ENCODE measurements at regions not wholly inside any gene's neighbourhood (a gene's known extent, or its start where the extent isn't known, plus 50 kb on each side); places are given as distances from the start of the nearest gene placed in this dataset.

GRCh38 chr15:62248277-62248984, 83.3 kb upstream of the C2CD4B start:
- Histone ChIP-seq H3K27ac (ENCODE audit: low read depth, low read length) (no peak overlapping the region), H4K20me1 (ENCODE audit: insufficient read depth, low read length) (no peaks in the 10 kb centered on the region), H3K4me3 (ENCODE audit: insufficient read depth, low read depth, low read length) (no peak overlapping the region), H3K27me3 (ENCODE audit: insufficient read depth, low read length) (no peaks in the 10 kb centered on the region), H3K36me3 (ENCODE audit: insufficient read depth, low read length) (no peaks in the 10 kb centered on the region), H3K4me2 (ENCODE audit: low read length) (no peak overlapping the region), H3K9ac (ENCODE audit: low read length) (no peak overlapping the region), H3K4me1 (ENCODE audit: insufficient read depth, low read length) (no peaks in the 10 kb centered on the region), H2AFZ (ENCODE audit: low read depth, low read length) (no peak overlapping the region), H3K79me2 (ENCODE audit: insufficient read depth, low read length) (no peaks in the 10 kb centered on the region), H3K9me3 (ENCODE audit: insufficient read depth, low read depth, low read length) (no peaks in the 10 kb centered on the region)
- Mint-ChIP-seq H3K9me3 (ENCODE audit: unreplicated experiment) (peaks cover 10% of the 10 kb centered on the region), H3K36me3 (ENCODE audit: low read depth, unreplicated experiment) (peaks cover 4% of the 10 kb centered on the region), H3K27me3 (ENCODE audit: low read depth, unreplicated experiment) (peaks cover 50% of the 10 kb centered on the region), H3K4me3 (ENCODE audit: unreplicated experiment) (no peak overlapping the region), H3K27ac (ENCODE audit: unreplicated experiment) (no peak overlapping the region), H3K4me1 (ENCODE audit: low read depth, unreplicated experiment) (peaks cover 4% of the 10 kb centered on the region)
- DNase-seq (ENCODE audit: low read depth) (no peak), FAIRE-seq (no peak)
- TF ChIP-seq CTCF (IDR thresholded peaks at IDR 0.05; ENCODE audit: insufficient read depth, low read depth, low read length) (no peak), EZH2 (IDR thresholded peaks at IDR 0.05; ENCODE audit: insufficient read depth, low read length) (no peak)

- Mint-ChIP-seq H3K9me3 (ENCODE audit: unreplicated experiment) (peaks cover 10% of the 10 kb centered on the region), H3K27ac (ENCODE audit: unreplicated experiment) (no peak overlapping the region), H3K4me1 (ENCODE audit: low read depth, unreplicated experiment) (peaks cover 4% of the 10 kb centered on the region), H3K36me3 (ENCODE audit: low read depth, unreplicated experiment) (peaks cover 4% of the 10 kb centered on the region), H3K27me3 (ENCODE audit: low read depth, unreplicated experiment) (peaks cover 59% of the 10 kb centered on the region), H3K4me3 (ENCODE audit: unreplicated experiment) (no peak overlapping the region)
- no peak for DNase-seq (ENCODE audit: low read depth)
- Histone ChIP-seq H3K9me3 (ENCODE audit: insufficient read depth, low read depth, low read length) (no peaks in the 10 kb centered on the region), H3K9ac (ENCODE audit: low read length) (no peak overlapping the region), H3K4me3 (ENCODE audit: insufficient read depth, low read depth, low read length) (no peak overlapping the region), H3K27me3 (ENCODE audit: insufficient read depth, low read length) (peaks cover 6% of the 10 kb centered on the region), H3K36me3 (ENCODE audit: insufficient read depth, low read length) (no peaks in the 10 kb centered on the region), H3K79me2 (ENCODE audit: insufficient read depth, low read length) (no peaks in the 10 kb centered on the region), H3K27ac (ENCODE audit: low read depth, low read length) (no peak overlapping the region), H3K4me1 (ENCODE audit: insufficient read depth, low read length) (no peaks in the 10 kb centered on the region), H4K20me1 (ENCODE audit: insufficient read depth, low read length) (no peaks in the 10 kb centered on the region), H2AFZ (ENCODE audit: low read depth, low read length) (no peak overlapping the region), H3K4me2 (ENCODE audit: low read length) (no peak overlapping the region)
- TF ChIP-seq EZH2 (IDR thresholded peaks at IDR 0.05; ENCODE audit: insufficient read depth, low read length) (no peak), CTCF (IDR thresholded peaks at IDR 0.05; ENCODE audit: insufficient read depth, low read depth, low read length) (no peak)
- FAIRE-seq: no peak
These were observed 84.4 kb upstream of the C2CD4B start for GRCh38 chr15:62249501-62249900.

- H3K9ac ChIP-seq (ENCODE audit: low read length): no peak overlapping the region
- H3K4me1 ChIP-seq (ENCODE audit: insufficient read depth, low read length): no peaks in the 10 kb centered on the region
- Mint-ChIP-seq H3K9me3 (ENCODE audit: unreplicated experiment) (peaks cover 14% of the 10 kb centered on the region), H3K36me3 (ENCODE audit: low read depth, unreplicated experiment) (peaks cover 7% of the 10 kb centered on the region), H3K27me3 (ENCODE audit: low read depth, unreplicated experiment) (peaks cover 60% of the 10 kb centered on the region), H3K4me3 (ENCODE audit: unreplicated experiment) (no peak overlapping the region), H3K27ac (ENCODE audit: unreplicated experiment) (peak overlapping the region; percentile 66), H3K4me1 (ENCODE audit: low read depth, unreplicated experiment) (peaks cover 4% of the 10 kb centered on the region)
- H4K20me1 ChIP-seq (ENCODE audit: insufficient read depth, low read length): no peaks in the 10 kb centered on the region
- no peak overlapping the region for H3K27ac ChIP-seq (ENCODE audit: low read depth, low read length)
- no peaks in the 10 kb centered on the region for H3K36me3 ChIP-seq (ENCODE audit: insufficient read depth, low read length)
- H3K4me2 ChIP-seq (ENCODE audit: low read length): no peak overlapping the region
- no peak for FAIRE-seq
- peaks cover 6% of the 10 kb centered on the region for H3K27me3 ChIP-seq (ENCODE audit: insufficient read depth, low read length)
- no peaks in the 10 kb centered on the region for H3K9me3 ChIP-seq (ENCODE audit: insufficient read depth, low read depth, low read length)
- DNase-seq (ENCODE audit: low read depth): no peak
- TF ChIP-seq EZH2 (IDR thresholded peaks at IDR 0.05; ENCODE audit: insufficient read depth, low read length) (no peak), CTCF (IDR thresholded peaks at IDR 0.05; ENCODE audit: insufficient read depth, low read depth, low read length) (no peak)
- no peak overlapping the region for H3K4me3 ChIP-seq (ENCODE audit: insufficient read depth, low read depth, low read length)
- H3K79me2 ChIP-seq (ENCODE audit: insufficient read depth, low read length): no peaks in the 10 kb centered on the region
- H2AFZ ChIP-seq (ENCODE audit: low read depth, low read length): no peak overlapping the region
These were observed 85.1 kb upstream of the C2CD4B start for GRCh38 chr15:62250186-62250585.
